Fibroblast of skin of left biceps (primary cell): ENCODE measurements at regions not wholly inside any gene's neighbourhood (a gene's known extent, or its start where the extent isn't known, plus 50 kb on each side); places are given as distances from the start of the nearest gene placed in this dataset.

ENCODE experiments used
- DNase-seq, 2 experiments: peaks; one replicate each; pipeline ENCODE4 v3.0.0-alpha.2; 2013; ENCODE audit warnings: low read depth in 2 of 2

- DNase-seq = no peak
Measured at GRCh38 chr13:23983671-23984070, 86.4 kb upstream of the C1QTNF9B start.

- no peak for DNase-seq
Measured at GRCh38 chr13:23984546-23984945, 87.2 kb upstream of the C1QTNF9B start.

GRCh38 chr13:23985060-23985459, 87.8 kb upstream of the C1QTNF9B start:
- DNase-seq = no peak

- no peak for DNase-seq
Measured at GRCh38 chr13:23985839-23986238, 88.5 kb upstream of the C1QTNF9B start.

GRCh38 chr13:23986619-23987018, 89.3 kb upstream of the C1QTNF9B start:
- peak; percentile 88 for DNase-seq

GRCh38 chr13:23987331-23987894, 90.1 kb upstream of the C1QTNF9B start:
- peak in 1 of 2 experiments; percentile 47 for DNase-seq

- no peak for DNase-seq
Measured at GRCh38 chr13:23988546-23989122, 91.3 kb upstream of the C1QTNF9B start.

GRCh38 chr13:23990455-23990854, 93.2 kb upstream of the C1QTNF9B start:
- DNase-seq = no peak

GRCh38 chr13:23991119-23991518, 93.8 kb upstream of the C1QTNF9B start:
- no peak for DNase-seq

- DNase-seq = no peak
Measured at GRCh38 chr13:23992781-23993679, 95.7 kb upstream of the C1QTNF9B start.

GRCh38 chr13:23993680-23993985, 96.3 kb upstream of the C1QTNF9B start:
- no peak for DNase-seq

GRCh38 chr13:23995283-23996073, 98.2 kb upstream of the C1QTNF9B start:
- no peak for DNase-seq

- DNase-seq = no peak
Measured at GRCh38 chr13:23996456-23996855, 99.2 kb upstream of the C1QTNF9B start.

GRCh38 chr13:23999424-23999823, 102.1 kb upstream of the C1QTNF9B start:
- no peak for DNase-seq

- DNase-seq = no peak
Measured at GRCh38 chr13:24002206-24002815, 105.0 kb upstream of the C1QTNF9B start.

- DNase-seq = no peak
Measured at GRCh38 chr13:24004142-24004899, 107.0 kb upstream of the C1QTNF9B start.

- no peak for DNase-seq
Measured at GRCh38 chr13:24004971-24005370, 107.7 kb upstream of the C1QTNF9B start.

- DNase-seq = no peak
Measured at GRCh38 chr13:24005755-24006281, 108.5 kb upstream of the C1QTNF9B start.

- no peak for DNase-seq
Measured at GRCh38 chr13:24006520-24007248, 109.4 kb upstream of the C1QTNF9B start.

GRCh38 chr13:24007979-24008620, 110.8 kb upstream of the C1QTNF9B start:
- no peak for DNase-seq
